ENCODE measurements at regions not wholly inside any gene's neighbourhood (a gene's known extent, or its start where the extent isn't known, plus 50 kb on each side); places are given as distances from the start of the nearest gene placed in this dataset.

DNA sequence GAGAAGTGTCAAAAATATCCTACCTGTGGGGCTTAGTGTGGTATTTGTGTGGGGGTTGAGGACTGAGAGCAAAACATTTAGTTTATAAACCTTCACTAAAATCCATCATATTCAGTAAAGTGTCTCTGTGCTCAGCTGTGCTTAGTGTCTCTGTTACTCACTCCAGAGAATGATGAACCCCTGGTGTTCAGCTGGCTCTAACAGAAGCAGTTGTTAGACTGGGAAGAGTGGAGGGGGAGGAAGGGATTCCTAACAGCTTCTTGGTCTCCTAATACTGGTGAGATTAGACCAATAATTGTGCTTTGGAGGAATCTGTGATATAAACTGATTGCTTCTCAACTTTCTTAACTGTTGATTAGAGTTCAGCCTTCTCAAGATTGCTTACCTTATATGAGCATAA lies 1123.5 kb downstream of the ROBO2 start:
- no peak for DNase-seq
- Mint-ChIP-seq H3K27ac (no peak overlapping the region), H3K9me3 (peaks cover 0 to 5% of the 10 kb centered on the region in 2 donors), H3K27me3 (no peaks in the 10 kb centered on the region), H3K4me1 (no peaks in the 10 kb centered on the region), H3K4me3 (no peak overlapping the region)
- ATAC-seq = no peak

DNA sequence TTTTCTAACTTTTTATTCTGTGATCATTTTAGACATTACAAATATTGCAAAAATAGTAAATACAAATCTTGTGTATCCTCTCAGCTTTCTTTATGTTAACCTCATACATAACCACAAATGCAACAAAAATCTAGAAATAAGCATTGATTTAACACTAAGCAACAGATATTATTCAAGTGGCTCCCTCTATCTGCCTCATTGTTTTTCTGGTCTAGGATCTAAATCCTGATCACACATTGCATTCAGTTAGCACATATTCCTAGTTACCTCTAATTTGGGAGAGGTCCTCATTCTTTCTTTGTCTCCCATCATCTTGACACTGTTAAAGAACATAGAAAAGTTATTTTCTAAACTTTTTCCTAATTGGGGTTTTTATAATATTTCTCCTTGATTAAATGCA lies 1126.0 kb downstream of the ROBO2 start:
- Mint-ChIP-seq H3K4me3 (no peak overlapping the region), H3K27ac (no peak overlapping the region), H3K4me1 (no peaks in the 10 kb centered on the region), H3K9me3 (peaks cover 0 to 10% of the 10 kb centered on the region in 2 donors), H3K27me3 (no peaks in the 10 kb centered on the region)
- no peak for DNase-seq
- ATAC-seq = no peak

DNA sequence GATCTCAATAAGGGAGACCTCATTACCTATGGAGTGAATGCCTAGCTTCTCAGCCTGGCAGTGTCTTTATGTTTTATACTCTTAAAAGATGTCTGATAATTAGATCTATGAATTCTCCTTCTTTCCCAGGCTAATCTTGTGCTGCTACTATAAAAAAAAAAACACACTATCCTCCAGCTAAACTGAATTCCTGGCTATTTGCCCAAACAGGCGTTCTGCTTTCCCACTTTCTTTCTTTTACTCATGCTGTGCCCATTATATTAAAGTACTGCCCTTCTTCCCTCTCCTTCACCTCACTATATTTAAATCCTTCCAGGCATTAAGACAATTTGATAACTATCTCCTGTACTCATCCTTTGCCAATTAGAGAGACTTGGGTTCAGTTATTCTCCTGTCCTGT lies 1134.9 kb downstream of the ROBO2 start:
- Mint-ChIP-seq H3K4me1 (no peaks in the 10 kb centered on the region), H3K27me3 (no peaks in the 10 kb centered on the region), H3K27ac (no peak overlapping the region), H3K4me3 (no peak overlapping the region), H3K9me3 (peaks cover 7 to 11% of the 10 kb centered on the region in 2 donors)
- no peak for DNase-seq
- ATAC-seq = no peak

DNA sequence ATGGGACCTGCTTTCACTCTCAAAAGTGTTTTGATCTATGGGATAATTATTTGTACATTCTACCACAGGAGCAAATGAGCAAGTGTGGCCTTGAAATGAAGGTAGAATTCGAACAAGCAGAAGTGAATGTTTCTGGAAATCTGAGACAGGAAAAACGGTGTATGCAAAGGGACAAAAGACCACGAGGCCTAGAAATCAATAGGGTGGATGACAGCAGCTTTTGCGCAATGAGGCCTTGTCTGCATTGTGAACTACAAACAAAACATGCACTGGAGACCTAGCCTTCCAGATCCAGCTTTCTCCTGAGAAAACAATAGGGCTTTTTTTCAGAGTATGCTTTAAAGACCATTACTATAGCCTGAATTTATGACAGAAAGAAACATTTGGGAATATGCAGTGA lies 1137.0 kb downstream of the ROBO2 start:
- peaks cover 7 to 11% of the 10 kb centered on the region in 2 donors for H3K9me3 Mint-ChIP-seq
- DNase-seq (no peak), ATAC-seq (no peak)
- H3K4me3 Mint-ChIP-seq = no peak overlapping the region
- no peaks in the 10 kb centered on the region for H3K27me3 Mint-ChIP-seq
- H3K4me1 Mint-ChIP-seq = no peaks in the 10 kb centered on the region
- no peak overlapping the region for H3K27ac Mint-ChIP-seq

DNA sequence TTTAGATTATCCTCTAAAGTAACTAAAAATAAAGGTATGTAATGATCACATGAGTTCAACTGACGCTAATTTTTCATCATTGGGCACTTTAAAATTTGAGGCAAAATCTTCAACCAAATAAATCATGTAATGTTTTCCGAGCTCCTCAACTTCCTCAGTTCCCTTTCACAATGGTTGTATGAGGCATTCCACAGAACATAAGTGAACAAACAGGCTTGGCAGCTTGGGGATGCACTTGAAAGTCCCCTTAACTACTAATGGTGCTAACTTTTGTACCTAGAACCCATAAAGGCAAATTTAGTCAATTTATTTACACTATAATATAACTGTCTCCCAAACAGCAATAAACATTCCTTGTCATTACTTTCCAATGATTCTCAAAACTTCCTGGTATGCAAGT lies 1137.9 kb downstream of the ROBO2 start:
- H3K4me3 Mint-ChIP-seq = no peak overlapping the region
- H3K27ac Mint-ChIP-seq = no peak overlapping the region
- no peaks in the 10 kb centered on the region for H3K27me3 Mint-ChIP-seq

DNA sequence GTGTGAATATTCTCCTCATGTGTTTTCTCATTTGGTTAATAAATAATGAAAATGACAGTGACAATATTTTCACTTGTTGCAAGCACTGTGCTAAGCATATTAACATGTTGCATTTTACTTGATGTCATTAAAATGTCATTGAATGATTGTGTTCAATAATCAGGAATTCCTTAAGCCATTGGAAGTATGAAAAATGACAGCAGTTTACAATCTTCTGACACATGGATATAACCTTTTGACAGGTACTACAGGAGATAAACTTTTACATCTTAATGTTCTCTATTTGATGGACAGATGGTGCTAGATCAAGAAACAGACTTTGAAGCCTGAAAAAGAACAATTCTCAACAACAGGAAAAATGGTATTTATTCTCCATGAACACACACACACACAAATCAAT lies 1138.3 kb downstream of the ROBO2 start:
- no peak overlapping the region for H3K4me3 Mint-ChIP-seq
- no peak overlapping the region for H3K27ac Mint-ChIP-seq
- no peak for DNase-seq
- H3K9me3 Mint-ChIP-seq = peaks cover 9 to 15% of the 10 kb centered on the region in 2 donors
- no peaks in the 10 kb centered on the region for H3K4me1 Mint-ChIP-seq
- H3K27me3 Mint-ChIP-seq = no peaks in the 10 kb centered on the region
- ATAC-seq = no peak

More for the DNA sequence above, 1137.9 kb downstream of the ROBO2 start:
- DNase-seq = no peak
- ATAC-seq = no peak
- peaks cover 7 to 15% of the 10 kb centered on the region in 2 donors for H3K9me3 Mint-ChIP-seq
- no peaks in the 10 kb centered on the region for H3K4me1 Mint-ChIP-seq

DNA sequence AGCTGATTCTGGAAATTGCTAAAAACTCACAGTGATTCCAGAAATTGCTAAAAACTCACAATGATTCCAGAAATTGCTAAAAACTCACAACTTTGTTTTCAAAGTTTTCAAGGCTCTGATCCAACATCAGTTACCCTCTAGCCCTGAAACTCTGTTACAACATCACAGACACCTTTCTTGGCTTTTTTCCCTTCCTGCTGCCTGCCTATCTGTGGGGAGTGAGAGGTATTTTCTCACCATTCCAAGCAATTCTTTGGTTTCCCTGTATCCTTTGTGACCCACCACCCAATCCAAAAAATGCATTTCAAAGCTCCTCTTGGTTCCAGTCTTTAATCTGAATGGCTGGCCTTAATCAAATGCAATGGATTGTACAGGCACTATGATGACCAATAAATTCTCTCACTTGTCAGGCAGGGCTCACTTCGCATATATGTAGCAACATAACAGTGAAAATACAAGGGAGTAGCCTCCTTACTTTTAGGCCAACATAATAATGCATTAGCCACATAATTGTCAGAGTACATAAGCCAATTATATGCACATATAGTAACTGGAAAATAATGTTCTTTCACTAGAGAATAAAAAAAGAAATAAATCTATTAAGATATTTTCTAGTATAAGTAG lies 1139.0 kb downstream of the ROBO2 start:
- DNase-seq = no peak
- Mint-ChIP-seq H3K27me3 (no peaks in the 10 kb centered on the region), H3K4me1 (no peaks in the 10 kb centered on the region), H3K4me3 (no peak overlapping the region), H3K9me3 (peaks cover 15% of the 10 kb centered on the region in 2 donors), H3K27ac (no peak overlapping the region)
- ATAC-seq = no peak

DNA sequence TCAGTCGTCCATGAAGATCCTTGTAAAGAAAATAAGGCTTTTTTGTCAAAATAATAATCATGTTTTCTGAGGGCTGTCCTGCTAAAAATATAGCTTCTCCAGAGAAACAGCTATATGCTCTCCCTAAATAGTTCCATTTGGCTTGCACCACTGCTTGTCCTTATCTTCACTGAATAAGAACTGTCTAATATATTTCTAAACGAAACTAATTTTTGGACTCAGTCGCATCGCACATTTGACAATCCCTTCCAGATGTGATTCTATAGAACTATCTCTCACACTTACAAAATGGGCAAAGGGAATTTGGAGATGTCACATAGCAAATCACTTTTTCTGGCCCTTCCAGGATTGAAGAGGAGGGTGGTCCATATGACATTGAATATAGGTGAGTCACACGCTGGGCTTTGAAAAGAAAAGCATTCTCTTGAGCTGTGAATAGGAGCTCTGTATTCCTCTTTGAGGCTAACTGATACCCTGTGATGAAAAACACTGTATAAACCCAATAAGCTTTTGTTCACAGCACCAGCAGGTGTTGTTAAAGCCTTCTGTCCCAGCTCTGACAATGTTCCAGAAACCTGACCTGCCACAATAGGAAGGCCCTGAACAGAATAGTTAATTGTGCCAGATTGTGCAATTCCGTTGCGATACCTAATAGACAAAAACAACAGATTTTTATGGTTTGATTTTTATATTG lies 1144.2 kb downstream of the ROBO2 start:
- Mint-ChIP-seq H3K9me3 (peaks cover 4 to 9% of the 10 kb centered on the region in 2 donors), H3K4me1 (no peaks in the 10 kb centered on the region), H3K27ac (no peak overlapping the region), H3K27me3 (no peaks in the 10 kb centered on the region), H3K4me3 (no peak overlapping the region)
- ATAC-seq = no peak
- DNase-seq = no peak

DNA sequence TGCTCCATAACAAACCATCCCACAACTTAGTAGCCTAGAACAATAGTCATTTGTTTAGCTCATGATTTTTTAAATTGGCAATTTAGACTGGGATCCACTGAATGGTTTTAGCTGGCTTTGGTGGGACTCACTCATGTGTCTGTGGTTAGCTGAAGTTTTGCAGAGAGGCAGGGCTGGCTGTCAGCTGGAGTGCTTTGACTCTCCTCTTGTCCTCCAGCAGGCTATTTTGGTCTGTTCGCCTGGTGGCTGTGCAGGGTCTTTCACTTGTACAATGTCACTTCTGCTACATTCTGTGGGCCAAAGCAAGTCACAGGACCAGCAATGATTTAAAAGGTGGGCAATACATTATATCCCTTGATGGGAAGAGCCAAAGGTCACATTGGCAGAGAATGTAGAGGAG lies 1146.5 kb downstream of the ROBO2 start:
- no peak overlapping the region for H3K27ac Mint-ChIP-seq
- H3K9me3 Mint-ChIP-seq = peaks cover 10 to 20% of the 10 kb centered on the region in 2 donors
- no peaks in the 10 kb centered on the region for H3K27me3 Mint-ChIP-seq
- no peak for DNase-seq
- H3K4me3 Mint-ChIP-seq = no peak overlapping the region
- ATAC-seq = no peak
- H3K4me1 Mint-ChIP-seq = no peaks in the 10 kb centered on the region

DNA sequence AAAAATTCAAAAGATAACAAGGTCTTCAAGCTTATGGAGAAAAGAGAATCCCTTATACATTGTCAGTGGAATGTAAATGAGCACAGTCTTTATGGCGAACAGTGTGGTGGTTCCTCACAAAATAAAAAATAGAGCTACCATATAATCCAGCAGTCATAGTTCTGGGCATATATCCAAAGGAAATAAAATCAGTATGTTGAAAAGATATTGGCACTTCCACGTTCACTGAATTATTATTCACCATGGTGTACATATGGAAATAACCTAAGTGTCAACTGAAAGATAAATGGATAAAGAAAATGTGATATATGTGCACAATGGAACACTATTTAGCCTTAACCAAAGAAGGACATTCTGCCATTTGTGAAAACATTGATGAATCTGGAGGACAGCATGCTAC lies 1161.2 kb downstream of the ROBO2 start:
- ATAC-seq = no peak
- H3K27me3 Mint-ChIP-seq = no peaks in the 10 kb centered on the region
- no peak overlapping the region for H3K27ac Mint-ChIP-seq
- peaks cover 0 to 2% of the 10 kb centered on the region in 2 donors for H3K9me3 Mint-ChIP-seq
- H3K4me1 Mint-ChIP-seq = no peaks in the 10 kb centered on the region
- no peak overlapping the region for H3K4me3 Mint-ChIP-seq
- no peak for DNase-seq

DNA sequence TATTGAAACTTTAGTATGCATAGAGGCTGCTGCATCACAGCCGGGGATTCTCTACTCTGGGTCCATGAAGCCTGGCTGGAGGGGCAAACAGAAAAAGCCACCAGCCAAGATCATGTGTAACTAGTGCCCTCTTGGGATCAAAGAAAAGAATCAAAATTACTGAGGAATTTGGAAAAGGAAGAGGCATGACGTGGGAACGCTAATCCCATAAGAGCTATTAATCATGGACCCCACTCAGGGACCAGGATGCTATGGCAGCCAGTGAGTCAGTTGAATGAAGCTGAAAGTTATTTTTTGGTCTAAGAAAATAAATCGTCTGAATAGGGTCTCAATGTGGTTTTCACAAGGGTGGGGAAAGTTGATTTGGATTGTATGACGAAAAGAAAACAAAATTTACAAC lies 1165.1 kb downstream of the ROBO2 start:
- Mint-ChIP-seq H3K4me1 (no peaks in the 10 kb centered on the region), H3K27me3 (no peaks in the 10 kb centered on the region), H3K9me3 (peaks cover 0 to 6% of the 10 kb centered on the region in 2 donors), H3K4me3 (no peak overlapping the region), H3K27ac (no peak overlapping the region)
- ATAC-seq (no peak), DNase-seq (no peak)

DNA sequence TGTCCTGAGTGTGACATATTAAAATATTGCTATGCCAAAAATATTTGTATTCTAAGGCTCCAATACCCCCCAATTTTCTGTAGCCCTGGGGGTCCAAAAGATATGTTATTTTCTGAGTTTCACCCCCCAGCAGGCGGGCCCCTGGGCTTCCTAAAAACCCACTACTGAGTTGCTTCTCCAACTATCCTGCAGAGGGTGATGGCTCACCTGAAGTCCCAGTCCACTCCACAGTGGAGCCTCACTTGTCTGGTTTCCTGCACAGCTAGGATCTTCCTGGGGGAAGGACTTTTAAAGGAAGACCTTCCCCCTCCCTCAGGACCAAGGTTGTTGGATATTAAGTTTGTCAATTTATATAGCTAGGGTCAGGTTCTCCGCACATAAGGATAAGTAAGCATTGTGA lies 1181.4 kb downstream of the ROBO2 start:
- no peak for ATAC-seq
- no peak overlapping the region for H3K4me3 Mint-ChIP-seq
- no peak for DNase-seq
- peaks cover 17 to 22% of the 10 kb centered on the region in 2 donors for H3K9me3 Mint-ChIP-seq
- no peaks in the 10 kb centered on the region for H3K27me3 Mint-ChIP-seq
- H3K27ac Mint-ChIP-seq = no peak overlapping the region
- no peaks in the 10 kb centered on the region for H3K4me1 Mint-ChIP-seq

DNA sequence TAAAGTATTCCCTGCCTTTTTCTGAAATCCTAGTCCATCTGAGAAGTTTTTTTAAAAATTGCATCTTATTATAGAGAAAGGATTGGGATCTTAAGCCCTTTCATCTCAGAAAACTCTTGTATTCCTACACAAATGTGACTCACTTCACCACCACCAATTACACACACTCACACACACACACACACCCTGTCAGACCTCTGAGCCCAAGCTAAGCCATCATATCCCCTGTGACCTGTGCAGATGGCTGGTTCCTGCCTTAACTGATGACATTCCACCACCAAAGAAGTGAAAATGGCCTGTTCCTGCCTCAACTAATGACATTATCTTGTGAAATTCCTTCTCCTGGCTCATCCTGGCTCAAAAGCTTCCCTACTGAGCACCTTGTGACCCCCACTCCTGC lies 1181.9 kb downstream of the ROBO2 start:
- no peak overlapping the region for H3K27ac Mint-ChIP-seq
- DNase-seq = no peak

DNA sequence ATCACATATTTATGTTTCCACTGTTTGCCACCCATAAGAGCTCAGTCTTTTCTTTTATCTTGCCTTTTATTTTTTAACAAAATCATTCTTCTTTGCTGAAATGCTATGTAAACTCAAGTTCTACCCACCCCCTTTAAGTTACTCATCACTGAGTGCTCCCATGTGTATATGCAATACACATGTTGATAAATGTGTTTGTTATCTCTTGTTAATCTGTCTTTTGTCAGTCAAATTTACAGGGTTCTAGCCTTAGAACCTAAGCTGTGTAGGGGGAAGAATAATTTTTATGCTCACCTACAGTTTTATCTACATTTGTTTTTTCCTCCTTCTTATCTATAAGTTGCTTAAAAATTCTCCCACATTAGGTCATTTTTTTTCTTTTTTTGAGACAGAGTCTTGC lies 1195.9 kb downstream of the ROBO2 start:
- peaks cover 5 to 19% of the 10 kb centered on the region in 2 donors for H3K9me3 Mint-ChIP-seq
- H3K27me3 Mint-ChIP-seq = no peaks in the 10 kb centered on the region
- H3K27ac Mint-ChIP-seq = no peak overlapping the region
- H3K4me1 Mint-ChIP-seq = no peaks in the 10 kb centered on the region
- H3K4me3 Mint-ChIP-seq = no peak overlapping the region
- DNase-seq (no peak), ATAC-seq (no peak)

More for the DNA sequence above, 1181.9 kb downstream of the ROBO2 start:
- H3K9me3 Mint-ChIP-seq = peaks cover 17 to 22% of the 10 kb centered on the region in 2 donors
- no peak for ATAC-seq
- H3K4me3 Mint-ChIP-seq = no peak overlapping the region
- no peaks in the 10 kb centered on the region for H3K4me1 Mint-ChIP-seq
- H3K27me3 Mint-ChIP-seq = no peaks in the 10 kb centered on the region

DNA sequence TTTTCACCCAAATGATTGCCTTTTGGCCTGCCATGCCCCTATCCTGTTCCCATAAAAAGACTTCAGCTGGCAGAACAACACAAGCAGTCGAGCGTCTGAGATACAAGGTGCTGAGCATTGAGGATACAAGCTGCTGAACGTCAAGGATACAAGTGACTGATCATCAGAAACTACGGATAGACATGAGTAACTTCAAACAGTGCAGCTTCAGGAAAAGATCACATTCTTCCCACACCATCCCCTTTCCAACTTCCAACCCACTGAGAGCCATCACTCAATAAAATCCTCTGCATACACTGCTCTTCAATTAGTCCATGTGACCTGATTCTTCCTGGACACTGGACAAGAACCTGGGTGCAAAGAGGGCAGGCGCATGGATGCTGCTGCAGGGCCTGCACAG lies 1198.9 kb downstream of the ROBO2 start:
- DNase-seq (no peak), ATAC-seq (no peak)
- no peaks in the 10 kb centered on the region for H3K27me3 Mint-ChIP-seq
- H3K4me3 Mint-ChIP-seq = no peak overlapping the region
- peaks cover 12 to 25% of the 10 kb centered on the region in 2 donors for H3K9me3 Mint-ChIP-seq
- no peak overlapping the region for H3K27ac Mint-ChIP-seq
- no peaks in the 10 kb centered on the region for H3K4me1 Mint-ChIP-seq

DNA sequence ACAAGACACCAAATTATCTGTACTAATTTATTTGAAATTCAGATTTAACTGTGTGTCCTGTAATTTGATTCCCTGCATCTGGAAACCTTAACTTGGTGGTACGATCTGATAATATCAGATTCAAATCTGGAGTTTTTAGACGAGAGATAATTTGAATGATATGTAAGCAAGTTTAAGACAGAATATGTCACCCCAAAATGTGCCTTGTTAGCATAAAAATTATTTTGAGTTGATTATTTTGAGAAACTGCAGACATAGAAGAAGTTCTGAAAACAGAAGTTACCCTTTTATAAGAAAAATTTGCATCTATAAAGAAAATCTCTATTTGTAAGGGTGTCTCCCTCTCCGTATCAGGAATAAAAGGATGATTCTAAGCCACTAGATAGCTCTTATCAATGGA lies 1202.8 kb downstream of the ROBO2 start:
- ATAC-seq = no peak
- H3K9me3 Mint-ChIP-seq = peaks cover 12 to 38% of the 10 kb centered on the region in 2 donors

DNA sequence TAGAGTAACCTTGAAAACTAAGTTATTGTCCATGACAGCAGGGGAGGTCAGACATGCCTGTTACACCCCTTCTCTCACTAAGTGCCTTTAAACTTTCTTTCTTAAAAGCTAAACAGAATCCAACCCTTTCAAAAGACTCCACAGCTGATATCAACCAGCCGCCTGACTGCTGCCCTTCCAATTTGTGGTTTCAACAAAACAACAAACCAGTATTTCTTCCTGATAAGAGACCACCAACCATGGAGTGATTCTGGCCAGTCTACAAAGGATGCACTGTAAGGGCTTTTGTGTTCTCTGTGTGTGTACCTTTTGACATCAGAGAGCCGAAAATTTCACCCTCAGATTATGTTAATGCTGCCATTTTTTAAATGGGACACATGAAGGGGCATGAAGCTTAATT lies 1204.2 kb downstream of the ROBO2 start:
- Mint-ChIP-seq H3K9me3 (peaks cover 12 to 33% of the 10 kb centered on the region in 2 donors), H3K27me3 (no peaks in the 10 kb centered on the region), H3K27ac (no peak overlapping the region), H3K4me1 (no peaks in the 10 kb centered on the region), H3K4me3 (no peak overlapping the region)
- no peak for ATAC-seq
- no peak for DNase-seq

More for the DNA sequence above, 1202.8 kb downstream of the ROBO2 start:
- no peak for DNase-seq
- no peaks in the 10 kb centered on the region for H3K27me3 Mint-ChIP-seq
- no peak overlapping the region for H3K4me3 Mint-ChIP-seq
- H3K27ac Mint-ChIP-seq = no peak overlapping the region
- no peaks in the 10 kb centered on the region for H3K4me1 Mint-ChIP-seq
